Right lung (tissue), 2 donors: ENCODE measurements at regions not wholly inside any gene's neighbourhood (a gene's known extent, or its start where the extent isn't known, plus 50 kb on each side); places are given as distances from the start of the nearest gene placed in this dataset.
"Not testable (repeated sequence)": the region's sequence is repeated elsewhere in the genome, so short reads cannot be mapped to it uniquely, and the experiment has no call there.

ENCODE experiments used
- DNase-seq, 2 donors: peaks; one replicate each; pipeline ENCODE4 v3.0.0-alpha.2; 2013

DNA sequence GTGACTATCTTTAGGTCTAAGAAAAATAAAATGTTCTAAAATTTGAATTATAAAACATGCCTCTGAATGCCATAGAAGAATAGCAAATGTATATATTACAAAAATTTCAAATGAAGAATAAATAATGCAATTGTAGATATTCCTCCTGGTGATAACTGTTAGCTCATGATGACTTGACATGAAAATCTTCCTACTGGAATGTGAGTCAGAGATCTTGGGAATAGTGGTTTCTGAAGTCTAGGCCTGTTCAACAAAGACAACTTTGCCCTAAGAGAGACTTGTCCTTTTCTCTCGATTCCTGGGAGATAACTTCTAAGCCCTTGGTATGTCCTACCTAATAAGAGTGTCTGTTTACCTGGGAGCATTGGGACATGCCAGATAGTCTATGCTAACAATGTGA lies 746.3 kb upstream of the RIOK2 start:
- no peak for DNase-seq

DNA sequence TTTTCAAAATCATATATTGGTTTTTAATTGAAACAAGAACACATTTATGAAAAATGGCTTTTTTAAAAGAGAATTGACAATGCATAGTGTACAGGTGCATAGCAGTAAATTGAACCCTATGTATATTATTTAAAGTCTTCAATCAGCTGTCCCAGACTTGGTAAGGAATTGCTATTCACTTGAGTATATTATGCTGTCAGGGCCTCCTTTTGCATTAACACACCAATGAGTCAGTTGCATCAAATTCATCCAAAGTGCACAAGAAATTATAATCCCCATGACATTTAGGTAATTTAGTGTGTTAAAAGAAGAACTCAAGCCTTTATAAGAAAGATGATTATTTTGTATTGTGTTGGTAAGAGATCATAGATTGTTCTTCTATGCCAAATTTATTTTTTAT lies 748.8 kb upstream of the RIOK2 start:
- no peak for DNase-seq

DNA sequence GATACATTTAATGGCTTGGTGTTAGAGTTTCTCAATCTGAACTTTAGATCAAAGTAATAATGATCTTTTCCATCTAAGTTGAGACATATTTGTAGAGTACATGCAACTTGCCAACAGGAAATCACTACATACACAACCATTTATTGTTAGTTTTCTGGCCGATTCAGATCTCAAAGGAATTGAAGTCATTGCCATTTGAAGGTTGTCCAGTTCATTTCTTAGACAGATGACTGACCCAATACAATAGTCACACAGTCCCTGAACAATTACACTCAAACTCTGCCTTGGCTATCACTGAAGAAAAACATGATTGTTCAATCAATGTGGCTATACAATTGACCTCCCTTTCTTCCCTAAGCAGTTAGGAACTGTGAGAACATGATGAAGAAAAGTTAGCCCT lies 753.2 kb upstream of the RIOK2 start:
- DNase-seq = peak in 1 of 2 donors; percentile 1

DNA sequence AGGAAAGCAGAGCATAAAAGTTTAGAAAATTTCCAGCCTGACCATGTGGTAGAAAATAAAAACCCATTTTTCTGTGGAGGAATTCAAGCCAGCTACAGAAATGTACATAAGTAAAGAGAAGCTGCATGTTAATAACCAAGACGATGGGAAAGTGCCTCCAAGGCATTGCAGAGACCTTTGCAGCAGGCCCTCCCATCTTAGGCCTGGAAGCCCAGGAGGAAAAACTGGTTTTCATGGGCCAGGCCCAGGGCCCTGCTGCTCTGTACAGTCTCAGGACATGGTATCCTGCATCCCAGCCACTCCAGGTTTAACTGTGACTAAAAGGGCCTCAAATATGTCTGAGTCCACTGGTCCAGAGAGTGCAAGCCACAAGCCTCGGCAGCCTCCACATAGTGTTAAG lies 754.8 kb upstream of the RIOK2 start:
- no peak for DNase-seq

DNA sequence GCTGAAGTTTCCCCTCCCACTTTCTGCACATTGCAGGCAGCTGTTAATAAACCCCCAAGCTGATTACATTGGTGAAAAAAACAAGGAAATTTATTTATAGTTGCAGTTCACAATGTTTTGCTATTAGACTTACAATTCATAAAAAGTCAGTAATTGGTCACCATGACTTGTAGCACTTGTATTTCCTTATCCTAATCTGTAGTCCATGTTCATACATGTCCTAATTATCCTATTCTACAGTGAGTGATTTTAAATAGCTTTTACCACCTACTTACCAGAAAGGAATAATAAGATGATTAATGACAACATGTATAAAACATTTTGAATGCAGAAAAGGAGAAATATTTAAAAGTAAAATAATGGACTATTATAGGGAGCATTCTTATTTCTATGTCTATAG lies 760.0 kb upstream of the RIOK2 start:
- no peak for DNase-seq

DNA sequence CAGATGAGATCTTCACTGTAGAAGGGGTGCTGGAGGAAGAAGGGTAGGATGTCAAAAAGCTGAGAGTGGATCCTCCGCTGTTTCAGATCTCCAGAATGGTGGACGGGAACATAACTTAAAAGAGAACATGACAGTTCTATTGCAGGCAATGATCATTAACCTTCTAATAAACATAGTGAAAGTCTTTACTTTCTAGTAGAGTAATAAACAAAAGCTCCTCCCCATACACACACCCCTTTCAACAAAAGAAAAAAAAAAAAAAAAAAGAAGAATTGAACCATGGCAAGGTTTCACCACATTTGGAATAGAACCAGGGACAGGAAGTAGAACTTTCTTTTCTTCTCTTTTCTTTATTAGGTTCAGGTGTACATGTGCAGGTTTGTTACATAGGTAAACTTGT lies 768.1 kb upstream of the RIOK2 start:
- DNase-seq = no peak

DNA sequence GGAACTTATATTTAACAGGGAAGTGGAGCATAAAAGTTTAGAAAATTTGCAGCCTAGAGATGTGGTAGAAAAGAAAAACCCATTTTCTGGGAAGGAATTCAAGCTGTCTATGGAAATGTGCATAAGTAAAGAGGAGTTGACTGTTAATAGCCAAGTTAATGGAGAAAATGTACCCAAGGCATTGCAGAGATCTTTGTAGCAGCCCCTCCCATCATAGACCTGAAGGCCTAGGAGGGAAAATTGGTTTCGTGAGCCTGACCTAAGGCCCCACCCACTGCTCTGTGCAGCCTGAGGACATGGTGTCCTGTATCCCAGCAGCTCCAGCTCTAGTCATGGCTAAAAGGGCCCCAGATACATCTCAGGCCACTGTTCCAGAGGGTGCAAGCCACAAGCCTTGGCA lies 772.4 kb upstream of the RIOK2 start:
- no peak for DNase-seq

DNA sequence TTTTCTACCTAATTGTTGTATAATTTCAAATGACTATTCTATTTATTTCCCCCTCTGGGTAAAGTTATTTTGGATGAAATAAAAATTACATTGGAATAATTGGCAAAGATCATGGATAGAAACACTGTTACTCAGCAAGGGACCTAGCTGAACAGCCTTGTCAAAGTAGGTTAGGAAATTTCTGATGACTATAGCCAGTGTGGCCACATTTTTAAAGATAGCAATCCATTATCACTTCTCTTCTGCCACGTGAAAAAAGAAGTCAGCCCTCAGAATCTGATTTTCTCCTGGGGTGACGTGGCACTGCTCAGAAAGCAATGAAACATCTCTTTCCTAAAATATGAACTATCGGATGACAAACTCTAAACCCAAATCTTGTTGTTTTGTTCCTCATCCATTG lies 784.2 kb upstream of the RIOK2 start:
- no peak for DNase-seq

DNA sequence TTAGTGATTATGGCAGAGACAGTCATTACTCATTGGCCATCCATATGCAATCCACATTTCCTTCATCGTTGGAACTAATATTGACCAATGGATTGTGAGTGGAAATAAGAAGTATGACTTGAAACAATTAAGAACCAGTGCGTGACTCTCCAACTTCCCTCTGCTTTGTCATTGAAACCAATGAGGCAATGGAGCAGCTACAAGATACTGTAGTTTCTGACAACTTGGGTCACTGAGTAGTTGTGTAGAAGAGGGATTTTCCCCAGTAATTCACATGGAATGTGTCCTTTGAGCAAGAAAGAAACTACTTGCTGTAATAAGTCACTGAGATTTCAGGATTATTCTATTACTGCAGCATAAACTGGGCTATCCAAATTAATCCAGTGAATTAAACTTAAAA lies 785.3 kb upstream of the RIOK2 start:
- no peak for DNase-seq

DNA sequence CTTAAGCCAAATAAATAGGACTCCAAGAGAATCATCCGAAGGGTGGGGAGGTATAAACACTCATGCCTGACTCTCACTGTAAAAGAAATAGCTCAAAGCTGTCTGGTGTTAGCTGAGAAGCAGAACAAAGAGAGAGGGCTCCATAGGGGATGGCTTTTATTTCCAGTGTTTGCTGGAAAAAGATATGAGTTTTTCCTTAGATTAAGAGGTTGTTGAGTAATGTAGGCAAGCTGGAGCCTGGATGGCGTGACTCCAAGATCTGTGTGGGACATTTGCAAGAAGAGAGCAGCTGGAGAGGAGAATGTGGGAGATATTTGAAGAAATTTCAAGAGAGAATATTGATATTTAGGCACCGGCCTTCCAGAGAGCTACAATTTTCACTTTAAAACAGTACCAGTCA lies 793.7 kb upstream of the RGMB start:
- DNase-seq = peak; percentile 88 to 90

DNA sequence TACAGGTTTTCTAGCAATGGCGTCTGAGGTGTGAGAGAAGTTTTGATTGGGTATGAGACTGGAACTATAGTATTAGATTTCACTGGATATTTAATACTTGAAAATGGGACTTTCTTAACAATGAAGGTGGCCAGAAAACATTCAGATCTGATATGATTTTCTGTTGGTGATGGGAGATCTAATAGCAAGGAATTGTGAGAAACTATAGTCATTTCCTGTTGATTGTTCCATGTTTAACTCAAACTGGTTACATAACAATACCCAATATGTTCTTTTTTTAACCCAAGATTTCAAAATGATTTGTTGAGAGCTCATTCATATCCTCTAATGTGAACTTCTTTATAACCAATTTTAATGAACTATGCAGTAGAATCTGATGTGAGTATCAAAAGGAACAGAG lies 793.2 kb upstream of the RGMB start:
- DNase-seq = no peak

DNA sequence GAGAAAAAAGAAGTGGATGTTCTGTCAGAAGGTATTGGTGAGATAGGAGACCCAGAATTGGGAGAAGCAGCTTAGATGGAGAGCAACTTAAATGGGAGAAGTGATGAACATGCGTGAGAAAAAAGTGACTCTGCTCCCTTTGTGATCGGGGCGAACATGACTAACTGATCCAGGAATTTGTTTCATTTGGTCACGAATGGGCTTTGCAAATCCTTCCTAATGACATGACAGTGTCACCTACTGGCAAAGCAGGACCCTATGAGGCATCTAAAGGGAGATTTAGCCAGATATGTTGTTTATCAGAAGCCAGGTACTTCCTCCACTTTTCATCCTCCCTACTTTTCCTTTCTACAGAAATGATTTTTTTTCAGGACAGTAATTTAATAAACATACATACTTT lies 787.4 kb upstream of the RGMB start:
- no peak for DNase-seq

DNA sequence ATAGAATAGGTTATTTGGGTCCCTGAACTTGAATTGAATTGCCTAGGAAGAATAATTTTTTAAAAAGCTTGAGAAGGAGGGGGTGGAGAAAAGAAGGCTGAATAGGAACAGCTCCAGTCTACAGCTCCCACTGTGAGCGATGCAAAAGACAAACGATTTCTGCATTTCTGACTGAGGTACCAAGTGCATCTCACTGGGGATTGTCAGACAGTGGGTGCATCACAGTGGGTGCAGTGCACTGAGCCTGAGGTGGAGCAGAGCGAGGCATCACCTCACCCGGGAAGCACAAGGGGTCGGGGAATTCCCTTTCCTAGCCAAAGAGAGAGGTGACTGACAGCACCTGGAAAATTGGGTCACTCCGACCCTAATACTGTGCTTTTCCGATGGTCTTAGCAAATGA lies 782.2 kb upstream of the RGMB start:
- no peak for DNase-seq

DNA sequence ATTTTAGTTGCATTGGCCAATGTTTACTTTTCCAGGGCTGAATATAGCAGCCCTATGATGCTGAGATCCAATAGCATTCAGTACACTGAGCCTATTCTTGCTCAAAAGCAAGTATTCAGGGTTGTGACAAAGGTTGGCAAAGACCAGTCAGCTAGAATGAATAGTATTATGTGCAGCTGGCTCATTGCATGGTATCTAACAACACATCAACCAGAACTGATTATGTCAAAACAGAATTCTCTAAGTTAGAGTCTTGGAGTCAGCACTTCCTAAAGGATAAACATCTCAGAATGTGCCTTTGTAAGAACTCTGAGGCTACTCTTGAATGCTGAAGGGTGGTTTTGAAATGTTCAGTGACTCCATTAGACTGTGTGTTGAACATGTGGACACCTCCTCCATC lies 774.5 kb upstream of the RGMB start:
- peak; percentile 70 to 80 for DNase-seq

DNA sequence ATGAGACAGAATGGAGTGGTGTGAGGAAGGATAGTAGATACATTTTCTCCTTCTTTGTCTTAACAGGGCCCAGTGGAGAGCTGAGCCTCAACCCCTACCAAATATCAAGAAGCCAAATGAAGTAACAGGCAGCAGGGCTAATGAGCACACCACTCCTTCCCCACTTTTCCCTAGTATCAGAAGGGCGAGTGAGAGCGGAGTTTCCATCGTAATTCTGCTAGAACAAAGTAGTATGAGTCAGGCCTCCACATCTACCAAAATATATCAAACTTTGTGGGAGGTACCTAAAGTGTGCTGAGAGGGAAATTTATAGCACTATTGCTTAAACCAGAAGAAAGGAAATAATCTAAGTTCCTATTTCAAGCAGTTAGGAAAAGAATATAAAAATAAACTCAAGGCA lies 769.0 kb upstream of the RGMB start:
- no peak for DNase-seq

DNA sequence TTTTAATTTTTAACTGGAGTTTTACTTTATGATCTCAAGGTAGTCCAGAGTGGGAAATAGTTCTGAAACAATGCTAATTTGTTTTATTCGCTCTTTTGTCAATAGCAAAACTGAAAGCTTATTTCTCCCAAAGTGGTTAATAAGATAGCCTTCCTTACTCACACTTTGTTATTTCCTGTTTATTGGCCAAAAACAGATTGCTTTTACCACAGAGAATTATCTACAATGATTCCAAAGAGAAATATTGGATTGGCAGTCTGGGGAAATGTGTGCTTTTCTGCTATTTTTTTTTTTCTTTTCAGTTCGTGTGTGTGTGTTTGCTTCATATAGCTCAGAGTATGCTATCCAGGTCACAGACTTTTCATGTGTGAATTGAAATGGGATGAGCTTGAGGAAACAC lies 756.7 kb upstream of the RGMB start:
- DNase-seq = no peak

DNA sequence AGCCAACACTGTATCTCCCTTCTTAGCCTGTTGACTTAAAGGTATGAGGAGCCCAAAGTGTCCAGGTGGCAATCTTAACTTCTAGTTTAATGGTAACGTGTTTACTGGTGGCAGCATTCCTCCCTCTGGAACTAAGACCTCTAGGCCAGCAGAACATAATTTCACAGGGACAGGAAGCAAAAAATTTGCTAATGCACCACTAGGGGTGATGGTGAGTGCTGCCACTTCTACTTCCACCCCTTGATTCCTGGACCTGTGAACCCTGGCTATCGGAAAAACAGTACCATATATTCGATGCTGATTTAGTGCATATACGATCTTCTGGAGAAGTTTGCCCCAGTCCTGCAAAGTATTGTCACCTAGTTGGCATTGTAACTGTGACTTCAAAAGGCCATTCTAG lies 743.2 kb upstream of the RGMB start:
- DNase-seq = not testable (repeated sequence)

DNA sequence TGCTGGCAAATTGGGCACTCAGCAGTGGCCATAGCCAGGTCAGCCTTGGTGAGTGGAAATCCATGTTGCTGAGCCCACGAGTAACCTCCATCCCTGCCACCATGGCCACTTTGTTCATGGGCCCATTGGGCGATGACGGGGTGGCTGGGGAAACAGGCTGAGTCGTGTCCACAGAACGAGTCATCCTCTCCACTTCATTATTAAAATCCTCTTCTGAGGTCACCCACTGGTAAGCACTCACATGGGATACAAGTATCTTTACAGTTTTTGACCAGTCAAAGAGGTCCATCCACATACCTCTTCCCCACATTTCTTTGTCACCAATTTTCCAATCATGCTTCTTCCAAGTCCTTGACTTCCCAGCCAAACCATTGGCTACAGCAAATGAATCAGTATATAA lies 742.4 kb upstream of the RGMB start:
- DNase-seq = not testable (repeated sequence)

DNA sequence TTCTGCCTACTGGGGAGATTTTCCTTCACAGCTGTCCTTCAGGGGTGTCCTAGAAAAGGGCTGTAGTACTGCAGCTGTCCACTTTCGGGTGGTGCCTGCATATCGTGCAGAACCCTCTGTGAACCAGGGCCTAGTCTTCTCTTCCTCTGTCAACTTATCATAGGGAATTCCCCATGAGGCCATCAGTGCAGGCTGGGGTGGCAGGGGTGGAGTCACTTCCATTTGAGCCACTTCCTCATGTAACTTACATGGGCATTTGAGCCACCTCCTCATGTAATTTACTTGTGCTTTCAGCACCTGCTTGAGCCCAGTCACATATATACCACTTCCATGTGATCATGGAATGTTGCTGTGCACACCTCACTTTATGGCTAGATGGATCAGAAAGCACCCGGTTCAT lies 742.0 kb upstream of the RGMB start:
- DNase-seq = no peak

DNA sequence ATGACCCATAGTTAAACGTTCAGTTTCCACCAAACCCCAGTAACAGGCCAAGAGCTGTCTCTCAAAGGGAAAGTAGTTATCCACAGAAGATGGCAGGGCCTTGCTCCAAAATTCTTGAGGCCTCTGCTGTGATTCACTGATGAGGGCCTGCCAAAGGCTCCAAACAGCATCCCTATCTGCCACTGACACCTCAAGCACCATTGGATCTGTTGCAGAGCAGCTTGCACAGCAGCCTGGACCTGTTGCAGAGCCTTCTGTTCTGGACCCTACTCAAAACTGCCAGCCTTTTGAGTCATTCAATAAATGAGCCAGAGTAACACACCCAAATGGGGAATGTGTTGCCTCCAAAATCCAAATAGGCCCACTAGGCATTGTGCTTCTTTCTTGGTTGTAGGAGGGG lies 741.5 kb upstream of the RGMB start:
- no peak for DNase-seq

DNA sequence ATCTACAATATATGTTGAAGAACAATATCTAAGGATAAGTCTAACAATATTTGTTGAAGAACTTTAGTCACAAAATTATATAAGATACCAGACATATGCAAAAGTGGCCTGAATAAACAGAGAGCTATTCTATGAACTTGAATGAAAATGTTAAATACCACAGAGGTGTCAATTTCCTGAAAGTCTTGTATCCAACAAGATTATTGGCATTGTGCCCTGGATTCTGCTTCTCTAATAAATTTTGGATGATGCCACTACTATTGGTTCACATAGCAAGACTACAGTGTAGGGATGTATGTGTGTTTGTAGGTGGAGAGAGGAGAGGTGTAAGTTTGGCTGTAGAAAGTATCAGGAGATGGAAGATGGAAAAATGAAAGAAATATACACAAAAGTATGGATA lies 731.8 kb upstream of the RGMB start:
- no peak for DNase-seq

DNA sequence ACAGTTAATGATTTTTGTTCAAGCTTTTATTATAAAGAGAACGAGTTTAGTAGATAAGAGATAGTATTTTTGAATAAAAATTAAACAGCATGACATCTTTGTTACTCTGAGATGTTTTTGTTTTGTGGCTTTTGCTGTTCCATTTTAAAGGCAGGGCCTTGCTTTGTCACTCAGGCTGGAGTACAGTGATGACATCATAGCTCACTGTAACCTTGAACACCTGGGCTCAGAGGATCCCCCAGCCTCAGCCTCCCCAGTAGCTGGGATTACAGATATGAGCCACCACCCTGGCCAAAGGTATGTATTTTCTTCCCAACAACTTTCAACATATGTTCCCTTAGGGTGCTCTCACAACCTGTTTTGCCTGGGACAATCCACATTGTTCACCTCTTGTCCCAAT lies 730.9 kb upstream of the RGMB start:
- no peak for DNase-seq

DNA sequence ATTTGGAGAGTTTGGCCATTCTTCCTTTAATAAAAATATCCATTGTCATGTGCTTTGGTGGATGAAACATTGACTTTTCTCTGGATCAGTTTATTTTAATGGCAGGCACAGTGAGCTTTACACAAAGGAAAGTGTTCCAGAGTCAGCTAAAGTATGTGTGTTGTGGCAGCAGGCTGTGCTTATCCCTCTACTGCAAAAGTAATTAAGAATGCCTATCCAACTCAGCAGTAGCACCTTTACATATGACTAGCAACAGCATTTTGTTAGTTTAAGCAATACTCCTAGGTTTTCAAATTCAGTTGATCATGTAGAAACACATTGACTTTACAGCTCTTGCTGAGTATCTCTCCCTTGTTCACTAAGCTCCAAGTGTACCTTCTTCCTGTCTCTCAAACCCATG lies 730.5 kb upstream of the RGMB start:
- DNase-seq = no peak

DNA sequence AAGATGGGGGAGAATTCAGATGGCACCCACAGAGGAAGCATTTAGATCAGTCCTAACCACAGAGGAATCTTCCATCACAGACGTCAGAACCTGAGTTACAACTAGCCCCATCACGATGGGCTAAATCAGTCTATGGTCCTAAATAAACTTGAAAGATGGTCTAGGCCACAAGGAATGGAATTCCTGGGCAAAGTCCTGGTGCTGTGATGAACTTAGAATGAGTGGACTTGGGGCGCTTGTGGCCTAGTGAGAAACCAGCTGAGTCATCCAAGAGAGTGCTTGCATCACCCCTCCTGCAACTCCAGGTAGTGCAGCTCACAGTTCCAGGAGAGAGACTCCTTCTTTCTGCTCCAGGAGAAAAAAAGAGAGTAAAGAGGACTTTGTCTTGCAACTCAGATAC lies 722.9 kb upstream of the RGMB start:
- no peak for DNase-seq

DNA sequence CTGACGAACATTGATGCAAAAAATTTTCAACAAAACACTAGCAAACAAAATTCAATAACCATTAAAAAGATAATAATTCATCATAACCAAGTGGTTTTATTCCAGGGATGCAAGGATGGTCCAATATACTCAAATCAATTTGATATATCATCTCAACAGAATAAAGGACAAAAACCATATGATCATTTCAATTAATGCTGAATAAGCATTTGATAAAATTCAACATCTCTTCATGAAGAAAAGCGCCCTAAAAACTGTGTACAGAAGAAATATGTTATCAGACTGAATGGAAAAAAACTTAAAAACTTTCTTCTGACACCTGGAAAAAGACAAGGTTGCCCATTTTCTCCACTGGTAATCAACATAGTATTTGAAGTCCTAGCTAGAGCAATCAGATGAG lies 720.3 kb upstream of the RGMB start:
- DNase-seq = no peak
